ENCODE measurements at regions not wholly inside any gene's neighbourhood (a gene's known extent, or its start where the extent isn't known, plus 50 kb on each side); places are given as distances from the start of the nearest gene placed in this dataset.

DNA sequence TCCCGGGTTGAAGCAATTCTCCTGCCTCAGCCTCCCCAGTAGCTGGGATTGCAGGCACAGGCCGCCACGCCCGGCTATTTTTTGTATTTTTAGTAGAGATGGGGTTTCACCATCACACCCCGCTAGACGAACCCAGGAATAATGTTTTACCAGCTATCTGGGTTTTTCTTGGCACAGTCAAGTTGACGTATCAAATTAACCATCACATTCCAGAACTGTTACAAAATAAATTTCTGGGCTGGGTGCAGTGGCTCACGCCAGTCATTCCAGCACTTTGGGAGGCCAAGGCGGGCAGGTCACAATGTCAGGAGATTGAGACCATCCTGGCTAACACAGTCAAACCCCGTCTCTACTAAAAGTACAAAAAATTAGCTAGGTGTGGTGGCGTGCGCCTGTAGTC lies 501.2 kb downstream of the SHISA9 start:
- TF ChIP-seq ZBTB7A (CRISPR knock-in tag; IDR thresholded peaks at IDR 0.05) (no peak), JUND (CRISPR knock-in tag; IDR thresholded peaks at IDR 0.05) (no peak), ARID2 (CRISPR knock-in tag; IDR thresholded peaks at IDR 0.05; ENCODE audit: borderline replicate concordance) (no peak), STAG1 (CRISPR knock-in tag; IDR thresholded peaks at IDR 0.05) (no peak), HIVEP1 (CRISPR knock-in tag; IDR thresholded peaks at IDR 0.05) (no peak), HMG20B (CRISPR knock-in tag; conservative IDR thresholded peaks at IDR 0.05) (no peak), ZNF616 (CRISPR knock-in tag; IDR thresholded peaks at IDR 0.05; ENCODE audit: low read depth) (no peak)
- TF ChIP-seq, protein P1, sequence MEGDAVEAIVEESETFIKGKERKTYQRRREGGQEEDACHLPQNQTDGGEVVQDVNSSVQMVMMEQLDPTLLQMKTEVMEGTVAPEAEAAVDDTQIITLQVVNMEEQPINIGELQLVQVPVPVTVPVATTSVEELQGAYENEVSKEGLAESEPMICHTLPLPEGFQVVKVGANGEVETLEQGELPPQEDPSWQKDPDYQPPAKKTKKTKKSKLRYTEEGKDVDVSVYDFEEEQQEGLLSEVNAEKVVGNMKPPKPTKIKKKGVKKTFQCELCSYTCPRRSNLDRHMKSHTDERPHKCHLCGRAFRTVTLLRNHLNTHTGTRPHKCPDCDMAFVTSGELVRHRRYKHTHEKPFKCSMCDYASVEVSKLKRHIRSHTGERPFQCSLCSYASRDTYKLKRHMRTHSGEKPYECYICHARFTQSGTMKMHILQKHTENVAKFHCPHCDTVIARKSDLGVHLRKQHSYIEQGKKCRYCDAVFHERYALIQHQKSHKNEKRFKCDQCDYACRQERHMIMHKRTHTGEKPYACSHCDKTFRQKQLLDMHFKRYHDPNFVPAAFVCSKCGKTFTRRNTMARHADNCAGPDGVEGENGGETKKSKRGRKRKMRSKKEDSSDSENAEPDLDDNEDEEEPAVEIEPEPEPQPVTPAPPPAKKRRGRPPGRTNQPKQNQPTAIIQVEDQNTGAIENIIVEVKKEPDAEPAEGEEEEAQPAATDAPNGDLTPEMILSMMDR (CRISPR knock-in tag; IDR thresholded peaks at IDR 0.05), result no peak
- TF ChIP-seq, protein P2, sequence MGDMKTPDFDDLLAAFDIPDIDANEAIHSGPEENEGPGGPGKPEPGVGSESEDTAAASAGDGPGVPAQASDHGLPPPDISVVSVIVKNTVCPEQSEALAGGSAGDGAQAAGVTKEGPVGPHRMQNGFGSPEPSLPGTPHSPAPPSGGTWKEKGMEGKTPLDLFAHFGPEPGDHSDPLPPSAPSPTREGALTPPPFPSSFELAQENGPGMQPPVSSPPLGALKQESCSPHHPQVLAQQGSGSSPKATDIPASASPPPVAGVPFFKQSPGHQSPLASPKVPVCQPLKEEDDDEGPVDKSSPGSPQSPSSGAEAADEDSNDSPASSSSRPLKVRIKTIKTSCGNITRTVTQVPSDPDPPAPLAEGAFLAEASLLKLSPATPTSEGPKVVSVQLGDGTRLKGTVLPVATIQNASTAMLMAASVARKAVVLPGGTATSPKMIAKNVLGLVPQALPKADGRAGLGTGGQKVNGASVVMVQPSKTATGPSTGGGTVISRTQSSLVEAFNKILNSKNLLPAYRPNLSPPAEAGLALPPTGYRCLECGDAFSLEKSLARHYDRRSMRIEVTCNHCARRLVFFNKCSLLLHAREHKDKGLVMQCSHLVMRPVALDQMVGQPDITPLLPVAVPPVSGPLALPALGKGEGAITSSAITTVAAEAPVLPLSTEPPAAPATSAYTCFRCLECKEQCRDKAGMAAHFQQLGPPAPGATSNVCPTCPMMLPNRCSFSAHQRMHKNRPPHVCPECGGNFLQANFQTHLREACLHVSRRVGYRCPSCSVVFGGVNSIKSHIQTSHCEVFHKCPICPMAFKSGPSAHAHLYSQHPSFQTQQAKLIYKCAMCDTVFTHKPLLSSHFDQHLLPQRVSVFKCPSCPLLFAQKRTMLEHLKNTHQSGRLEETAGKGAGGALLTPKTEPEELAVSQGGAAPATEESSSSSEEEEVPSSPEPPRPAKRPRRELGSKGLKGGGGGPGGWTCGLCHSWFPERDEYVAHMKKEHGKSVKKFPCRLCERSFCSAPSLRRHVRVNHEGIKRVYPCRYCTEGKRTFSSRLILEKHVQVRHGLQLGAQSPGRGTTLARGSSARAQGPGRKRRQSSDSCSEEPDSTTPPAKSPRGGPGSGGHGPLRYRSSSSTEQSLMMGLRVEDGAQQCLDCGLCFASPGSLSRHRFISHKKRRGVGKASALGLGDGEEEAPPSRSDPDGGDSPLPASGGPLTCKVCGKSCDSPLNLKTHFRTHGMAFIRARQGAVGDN (CRISPR knock-in tag; IDR thresholded peaks at IDR 0.05), result no peak
